MCF 10A (cell line): ENCODE measurements at regions not wholly inside any gene's neighbourhood (a gene's known extent, or its start where the extent isn't known, plus 50 kb on each side); places are given as distances from the start of the nearest gene placed in this dataset.

Source experiments
- BruUV-seq: library from RNA; stranded (reverse); fragments of 400-500 nt; replicated peaks from 2 replicates; lab custom pipeline; 2021; lab: Mats Ljungman, UMichigan
- CTCF ChIA-PET: fragments of 300-600 bp; sonication (Branson Sonifier 250); formaldehyde crosslinking; extraction: SDS; loops from one replicate; lab custom pipeline; 2021; ENCODE audit warnings: antibody characterized with exemption, inconsistent platforms; lab: Yijun Ruan, JAX
- POLR2A ChIA-PET: fragments of 300-600, 350-650 bp; sonication (Branson Sonifier 250); formaldehyde crosslinking; extraction: SDS; loops from one replicate; lab custom pipeline; 2020; ENCODE audit warnings: antibody characterized with exemption, inconsistent platforms; lab: Yijun Ruan, JAX
- DNase-seq: peaks from one replicate; pipeline ENCODE4 v3.0.0-alpha.2; 2018; ENCODE audit not compliant: unreplicated experiment
- H3K27ac Mint-ChIP-seq: one replicate; pipeline ENCODE4 v1.8.0; 2022; ENCODE audit warnings: mild to moderate bottlenecking, low read depth, mixed read lengths; ENCODE audit not compliant: unreplicated experiment
- H3K27me3 Mint-ChIP-seq: one replicate; pipeline ENCODE4 v1.8.0; 2022; ENCODE audit warnings: mixed read lengths; ENCODE audit not compliant: insufficient read depth, unreplicated experiment
- H3K36me3 Mint-ChIP-seq: one replicate; pipeline ENCODE4 v1.8.0; 2022; ENCODE audit warnings: mild to moderate bottlenecking, moderate library complexity, mixed read lengths; ENCODE audit not compliant: insufficient read depth, unreplicated experiment
- H3K4me1 Mint-ChIP-seq: one replicate; pipeline ENCODE4 v1.8.0; 2022; ENCODE audit warnings: mixed read lengths; ENCODE audit not compliant: insufficient read depth, unreplicated experiment
- H3K4me3 Mint-ChIP-seq: one replicate; pipeline ENCODE4 v1.8.0; 2022; ENCODE audit warnings: mild to moderate bottlenecking, moderate library complexity, mixed read lengths; ENCODE audit not compliant: unreplicated experiment
- H3K9me3 Mint-ChIP-seq: one replicate; pipeline ENCODE4 v1.8.0; 2022; ENCODE audit warnings: mixed read lengths; ENCODE audit not compliant: unreplicated experiment
- CTCF ChIP-seq: fragments of 200-600 bp; IDR thresholded peaks from one replicate; pipeline ENCODE4 v1.8.0; 2022; ENCODE audit warnings: antibody characterized with exemption, mild to moderate bottlenecking; ENCODE audit not compliant: unreplicated experiment
- intact Hi-C: fragments of 100-400 bp; cut with micrococcal nuclease; formaldehyde crosslinking; loops from 2 replicates; pipeline ENCODE4 v1.14.1; 2022

GRCh38 chr5:126000507-126000906, 422.7 kb upstream of the GRAMD2B start:
- CTCF ChIA-PET: interaction anchor here (0.6 kb wide), 1 partner anchor 13 kb away, joined by 3 read pairs; no protein-coding TSS in a partner anchor
- POLR2A ChIA-PET: interaction anchor here (0.6 to 2.4 kb wide), 2 partner anchors 26 to 515 kb away, joined by 3 to 7 read pairs; no protein-coding TSS in a partner anchor

GRCh38 chr5:126002222-126002897, 420.8 kb upstream of the GRAMD2B start:
- H3K9me3 Mint-ChIP-seq: no peaks in the 10 kb centered on the region
- H3K36me3 Mint-ChIP-seq: no peaks in the 10 kb centered on the region
- no TSS peak for BruUV-seq
- DNase-seq: peak; percentile 86
- intact Hi-C loops: no loop called here
- peak overlapping the region; percentile 94 for H3K27ac Mint-ChIP-seq
- TF ChIP-seq CTCF: no peak
- CTCF ChIA-PET: interaction anchor here (0.5 kb wide), 1 partner anchor 305 kb away, joined by 3 read pairs; no protein-coding TSS in a partner anchor
- peak overlapping the region; percentile 57 for H3K4me3 Mint-ChIP-seq
- no peaks in the 10 kb centered on the region for H3K27me3 Mint-ChIP-seq
- peaks cover 36% of the 10 kb centered on the region for H3K4me1 Mint-ChIP-seq
- POLR2A ChIA-PET: interaction anchor here (0.6 to 2.4 kb wide), 11 partner anchors 8 to 517 kb away, joined by 3 to 11 read pairs (median 3); no protein-coding TSS in a partner anchor

More at GRCh38 chr5:126000507-126000906, 422.7 kb upstream of the GRAMD2B start:
- peaks cover 36% of the 10 kb centered on the region for H3K4me1 Mint-ChIP-seq
- H3K4me3 Mint-ChIP-seq: no peak overlapping the region
- H3K9me3 Mint-ChIP-seq: no peaks in the 10 kb centered on the region
- no TSS peak for BruUV-seq
- TF ChIP-seq CTCF: no peak
- H3K27me3 Mint-ChIP-seq: no peaks in the 10 kb centered on the region
- H3K36me3 Mint-ChIP-seq: no peaks in the 10 kb centered on the region
- no peak for DNase-seq
- H3K27ac Mint-ChIP-seq: no peak overlapping the region
- intact Hi-C loops: no loop called here

GRCh38 chr5:126003309-126003708, 419.9 kb upstream of the GRAMD2B start:
- intact Hi-C loops: no loop called here
- no peaks in the 10 kb centered on the region for H3K36me3 Mint-ChIP-seq
- H3K4me1 Mint-ChIP-seq: peaks cover 44% of the 10 kb centered on the region
- no peak for TF ChIP-seq CTCF
- ChIA-PET CTCF (no interaction called here), POLR2A (interaction anchor here (2.4 kb wide), 1 partner anchor 518 kb away, joined by 7 read pairs; no protein-coding TSS in a partner anchor)
- H3K27me3 Mint-ChIP-seq: no peaks in the 10 kb centered on the region
- DNase-seq: peak; percentile 80
- peak overlapping the region; percentile 57 for H3K4me3 Mint-ChIP-seq
- BruUV-seq: no TSS peak
- peak overlapping the region; percentile 94 for H3K27ac Mint-ChIP-seq
- H3K9me3 Mint-ChIP-seq: no peaks in the 10 kb centered on the region

GRCh38 chr5:126004636-126005035, 418.6 kb upstream of the GRAMD2B start:
- Mint-ChIP-seq H3K4me1 (peaks cover 45% of the 10 kb centered on the region), H3K9me3 (no peaks in the 10 kb centered on the region), H3K27me3 (no peaks in the 10 kb centered on the region), H3K27ac (no peak overlapping the region), H3K36me3 (no peaks in the 10 kb centered on the region), H3K4me3 (no peak overlapping the region)
- ChIA-PET CTCF (no interaction called here), POLR2A (interaction anchor here (1.6 kb wide), 1 partner anchor 10 kb away, joined by 4 read pairs; no protein-coding TSS in a partner anchor)
- BruUV-seq: no TSS peak
- DNase-seq: no peak
- TF ChIP-seq CTCF: no peak
- intact Hi-C loops: no loop called here
